ENCODE measurements at regions not wholly inside any gene's neighbourhood (a gene's known extent, or its start where the extent isn't known, plus 50 kb on each side); places are given as distances from the start of the nearest gene placed in this dataset.

DNA sequence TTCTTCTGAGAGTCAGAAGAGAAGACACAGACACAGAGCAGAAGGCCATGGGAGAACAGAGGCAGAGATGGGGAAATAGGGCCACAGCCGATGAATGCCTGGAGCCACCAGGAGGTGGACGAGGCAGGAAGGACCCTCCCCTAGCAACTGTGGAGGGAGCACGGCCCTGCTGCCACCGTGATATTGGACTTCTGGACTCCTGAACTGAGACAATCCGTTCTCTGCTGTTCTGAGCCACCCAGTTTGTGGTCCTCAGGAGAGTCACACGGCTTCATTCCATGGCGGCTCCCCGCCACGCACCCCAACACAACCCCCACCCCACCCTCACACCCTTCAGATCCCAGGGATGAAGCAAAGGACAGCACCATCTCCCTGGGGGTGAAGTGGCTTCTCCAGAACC lies 338.1 kb downstream of the CTTN start:
- TF ChIP-seq, protein P1, sequence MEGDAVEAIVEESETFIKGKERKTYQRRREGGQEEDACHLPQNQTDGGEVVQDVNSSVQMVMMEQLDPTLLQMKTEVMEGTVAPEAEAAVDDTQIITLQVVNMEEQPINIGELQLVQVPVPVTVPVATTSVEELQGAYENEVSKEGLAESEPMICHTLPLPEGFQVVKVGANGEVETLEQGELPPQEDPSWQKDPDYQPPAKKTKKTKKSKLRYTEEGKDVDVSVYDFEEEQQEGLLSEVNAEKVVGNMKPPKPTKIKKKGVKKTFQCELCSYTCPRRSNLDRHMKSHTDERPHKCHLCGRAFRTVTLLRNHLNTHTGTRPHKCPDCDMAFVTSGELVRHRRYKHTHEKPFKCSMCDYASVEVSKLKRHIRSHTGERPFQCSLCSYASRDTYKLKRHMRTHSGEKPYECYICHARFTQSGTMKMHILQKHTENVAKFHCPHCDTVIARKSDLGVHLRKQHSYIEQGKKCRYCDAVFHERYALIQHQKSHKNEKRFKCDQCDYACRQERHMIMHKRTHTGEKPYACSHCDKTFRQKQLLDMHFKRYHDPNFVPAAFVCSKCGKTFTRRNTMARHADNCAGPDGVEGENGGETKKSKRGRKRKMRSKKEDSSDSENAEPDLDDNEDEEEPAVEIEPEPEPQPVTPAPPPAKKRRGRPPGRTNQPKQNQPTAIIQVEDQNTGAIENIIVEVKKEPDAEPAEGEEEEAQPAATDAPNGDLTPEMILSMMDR (conservative IDR thresholded peaks at IDR 0.05; ENCODE audit: low read depth, low read length): no peak
- TF ChIP-seq EZH2 (IDR thresholded peaks at IDR 0.05; ENCODE audit: borderline replicate concordance, low read depth, low read length, poor library complexity, severe bottlenecking): no peak

All from A673 (cell line).